Fibroblast of the aortic adventitia (primary cell): ENCODE measurements at regions not wholly inside any gene's neighbourhood (a gene's known extent, or its start where the extent isn't known, plus 50 kb on each side); places are given as distances from the start of the nearest gene placed in this dataset.
"Not testable (repeated sequence)": the region's sequence is repeated elsewhere in the genome, so short reads cannot be mapped to it uniquely, and the experiment has no call there.

Source experiments
- DNase-seq: peaks from one replicate; pipeline ENCODE4 v3.0.0-alpha.2; 2010; ENCODE audit warnings: low read depth
- H3K4me3 ChIP-seq: 2 replicates; pipeline ENCODE4 v1.5.1; 2011; ENCODE audit warnings: low read depth, mild to moderate bottlenecking, control low read depth, low read length, moderate library complexity
- CTCF ChIP-seq: IDR thresholded peaks from 2 replicates; pipeline ENCODE4 v1.5.1; 2011; ENCODE audit warnings: mild to moderate bottlenecking, low read length, control low read depth, inconsistent platforms; ENCODE audit not compliant: insufficient read depth

- no peak for TF ChIP-seq CTCF
- no peak for DNase-seq
- no peak overlapping the region for H3K4me3 ChIP-seq
Measured at GRCh38 chr3:130828948-130829947, 64.6 kb upstream of the ATP2C1 start.

- H3K4me3 ChIP-seq: no peak overlapping the region
- DNase-seq: no peak
- no peak for TF ChIP-seq CTCF
Measured at GRCh38 chr3:130831719-130832400, 62.0 kb upstream of the ATP2C1 start.

- DNase-seq, H3K4me3 ChIP-seq: not testable (repeated sequence)
Measured at GRCh38 chr3:130832401-130832746, 61.5 kb upstream of the ATP2C1 start.

GRCh38 chr3:130834476-130834875, 59.4 kb upstream of the ATP2C1 start:
- H3K4me3 ChIP-seq: no peak overlapping the region
- TF ChIP-seq CTCF: no peak
- DNase-seq: peak; percentile 64

GRCh38 chr3:130835483-130835882, 58.4 kb upstream of the ATP2C1 start:
- peak; percentile 28 for DNase-seq
- H3K4me3 ChIP-seq: no peak overlapping the region
- TF ChIP-seq CTCF: no peak

- no peak for DNase-seq
- TF ChIP-seq CTCF: no peak
- no peak overlapping the region for H3K4me3 ChIP-seq
Measured at GRCh38 chr3:130838898-130839600, 54.8 kb upstream of the ATP2C1 start.

GRCh38 chr3:130839813-130840212, 54.1 kb upstream of the ATP2C1 start:
- TF ChIP-seq CTCF: no peak
- H3K4me3 ChIP-seq: no peak overlapping the region
- no peak for DNase-seq
